Activated CD4-positive, alpha-beta T cell treated with anti-CD3 and anti-CD28 coated beads for 24 hours (primary cell): ENCODE measurements at regions not wholly inside any gene's neighbourhood (a gene's known extent, or its start where the extent isn't known, plus 50 kb on each side); places are given as distances from the start of the nearest gene placed in this dataset.

Experiments used
- DNase-seq, 2 donors: peaks; one replicate each; pipeline ENCODE4 v3.0.0-alpha.2; 2020; ENCODE audit warnings: low read depth in 2 of 2

GRCh38 chr19:33898062-33898677 lies 101.5 kb downstream of the KCTD15 start:
- DNase-seq, result no peak

GRCh38 chr19:33900817-33901216 lies 104.1 kb downstream of the KCTD15 start:
- DNase-seq, result no peak

GRCh38 chr19:33902395-33902794 lies 105.7 kb downstream of the KCTD15 start:
- no peak for DNase-seq

- no peak for DNase-seq
Measured at GRCh38 chr19:33902802-33903488, 106.3 kb downstream of the KCTD15 start.

- DNase-seq, result no peak
Measured at GRCh38 chr19:33903489-33903850, 106.8 kb downstream of the KCTD15 start.

GRCh38 chr19:33904681-33905080 lies 108.0 kb downstream of the KCTD15 start:
- no peak for DNase-seq

GRCh38 chr19:33905473-33905936 lies 108.8 kb downstream of the KCTD15 start:
- no peak for DNase-seq

- no peak for DNase-seq
Measured at GRCh38 chr19:33905937-33906577, 109.4 kb downstream of the KCTD15 start.

GRCh38 chr19:33906578-33907335 lies 110.1 kb downstream of the KCTD15 start:
- no peak for DNase-seq

- DNase-seq, result no peak
Measured at GRCh38 chr19:33910922-33911321, 114.3 kb downstream of the KCTD15 start.

GRCh38 chr19:33914599-33914998 lies 117.9 kb downstream of the KCTD15 start:
- no peak for DNase-seq

GRCh38 chr19:33916792-33917191 lies 120.1 kb downstream of the KCTD15 start:
- no peak for DNase-seq

GRCh38 chr19:33919291-33919690 lies 122.6 kb downstream of the KCTD15 start:
- DNase-seq, result no peak

GRCh38 chr19:33921165-33921564 lies 124.5 kb downstream of the KCTD15 start:
- no peak for DNase-seq

GRCh38 chr19:33926306-33926705 lies 129.6 kb downstream of the KCTD15 start:
- DNase-seq, result no peak

- DNase-seq, result no peak
Measured at GRCh38 chr19:33927789-33928457, 131.3 kb downstream of the KCTD15 start.

GRCh38 chr19:33928458-33928950 lies 131.8 kb downstream of the KCTD15 start:
- no peak for DNase-seq

- no peak for DNase-seq
Measured at GRCh38 chr19:33933931-33934330, 137.3 kb downstream of the KCTD15 start.

- DNase-seq, result no peak
Measured at GRCh38 chr19:33938821-33939220, 142.2 kb downstream of the KCTD15 start.

- no peak for DNase-seq
Measured at GRCh38 chr19:33941133-33941532, 144.5 kb downstream of the KCTD15 start.

GRCh38 chr19:33946535-33947264 lies 150.0 kb downstream of the KCTD15 start:
- no peak for DNase-seq
